ENCODE measurements at regions not wholly inside any gene's neighbourhood (a gene's known extent, or its start where the extent isn't known, plus 50 kb on each side); places are given as distances from the start of the nearest gene placed in this dataset.

DNA sequence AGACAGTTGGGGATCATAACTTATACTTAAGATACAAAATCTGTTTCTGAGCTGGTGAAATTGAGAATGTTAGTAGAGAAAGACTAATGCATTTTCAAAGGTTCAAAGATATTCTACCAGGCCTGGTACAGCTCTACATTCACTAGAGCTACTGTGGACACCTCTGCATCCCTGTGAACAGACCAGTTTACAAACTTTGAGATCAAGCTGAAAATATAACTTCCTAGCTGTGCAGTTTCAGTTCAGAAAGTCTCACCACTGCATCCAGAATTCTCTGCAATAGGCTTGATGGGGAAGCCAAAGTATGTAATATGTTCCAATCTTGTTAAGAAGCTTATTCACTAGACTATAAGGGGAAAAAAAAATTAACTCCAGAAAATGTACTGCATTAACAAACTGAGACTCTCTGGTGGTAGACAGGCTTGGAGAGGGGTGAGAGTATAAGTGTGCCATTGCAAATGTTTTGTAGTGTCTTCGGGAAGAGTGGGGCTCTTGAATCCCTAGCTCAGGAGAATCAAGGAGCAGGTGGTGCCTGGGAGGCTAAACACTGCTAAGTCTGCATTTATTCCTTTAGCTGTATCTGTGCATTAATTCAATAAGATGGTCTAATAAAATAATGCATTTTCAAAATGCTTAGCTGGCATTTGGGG lies 671.9 kb downstream of the NR2F1-AS1 start:
- ATAC-seq (ENCODE audit: low FRiP score): no peak
- TF ChIP-seq, protein P1, sequence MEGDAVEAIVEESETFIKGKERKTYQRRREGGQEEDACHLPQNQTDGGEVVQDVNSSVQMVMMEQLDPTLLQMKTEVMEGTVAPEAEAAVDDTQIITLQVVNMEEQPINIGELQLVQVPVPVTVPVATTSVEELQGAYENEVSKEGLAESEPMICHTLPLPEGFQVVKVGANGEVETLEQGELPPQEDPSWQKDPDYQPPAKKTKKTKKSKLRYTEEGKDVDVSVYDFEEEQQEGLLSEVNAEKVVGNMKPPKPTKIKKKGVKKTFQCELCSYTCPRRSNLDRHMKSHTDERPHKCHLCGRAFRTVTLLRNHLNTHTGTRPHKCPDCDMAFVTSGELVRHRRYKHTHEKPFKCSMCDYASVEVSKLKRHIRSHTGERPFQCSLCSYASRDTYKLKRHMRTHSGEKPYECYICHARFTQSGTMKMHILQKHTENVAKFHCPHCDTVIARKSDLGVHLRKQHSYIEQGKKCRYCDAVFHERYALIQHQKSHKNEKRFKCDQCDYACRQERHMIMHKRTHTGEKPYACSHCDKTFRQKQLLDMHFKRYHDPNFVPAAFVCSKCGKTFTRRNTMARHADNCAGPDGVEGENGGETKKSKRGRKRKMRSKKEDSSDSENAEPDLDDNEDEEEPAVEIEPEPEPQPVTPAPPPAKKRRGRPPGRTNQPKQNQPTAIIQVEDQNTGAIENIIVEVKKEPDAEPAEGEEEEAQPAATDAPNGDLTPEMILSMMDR (IDR thresholded peaks at IDR 0.05): no peak
- no peak for DNase-seq (ENCODE audit: low spot score)

DNA sequence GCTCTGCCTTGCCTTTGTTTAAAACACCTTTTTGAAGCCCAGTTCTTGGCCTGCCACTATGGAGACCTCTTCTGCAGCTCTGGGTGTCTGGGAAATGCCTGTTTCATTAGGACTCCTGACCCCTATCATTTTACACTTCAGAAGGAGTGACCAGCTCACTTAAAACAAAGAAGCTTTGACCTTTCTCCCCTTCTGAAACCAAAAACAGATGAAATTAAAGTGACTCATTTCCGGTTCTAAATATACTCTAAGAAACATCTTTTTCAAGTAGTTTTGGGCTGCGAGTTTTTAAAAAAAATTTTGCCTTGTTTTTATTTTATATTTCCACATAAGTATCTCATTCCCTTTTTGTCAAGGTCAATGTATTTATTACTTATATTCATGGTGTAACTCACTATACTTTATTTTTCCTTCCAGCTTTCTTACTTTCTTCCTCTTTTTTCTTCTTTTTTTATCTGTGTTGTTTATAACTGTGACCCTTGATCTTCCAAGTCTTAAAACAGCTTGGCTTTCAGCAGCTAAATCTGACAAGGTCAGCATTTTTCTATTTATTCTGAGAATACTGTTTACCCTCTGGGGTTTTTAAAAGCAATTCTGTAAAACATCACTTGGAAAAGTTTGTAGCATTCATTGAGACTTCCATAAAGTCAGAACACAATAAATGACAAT lies 672.9 kb downstream of the NR2F1-AS1 start:
- DNase-seq (ENCODE audit: low spot score) (no peak), ATAC-seq (ENCODE audit: low FRiP score) (no peak)
- TF ChIP-seq, protein P1 (IDR thresholded peaks at IDR 0.05): no peak

DNA sequence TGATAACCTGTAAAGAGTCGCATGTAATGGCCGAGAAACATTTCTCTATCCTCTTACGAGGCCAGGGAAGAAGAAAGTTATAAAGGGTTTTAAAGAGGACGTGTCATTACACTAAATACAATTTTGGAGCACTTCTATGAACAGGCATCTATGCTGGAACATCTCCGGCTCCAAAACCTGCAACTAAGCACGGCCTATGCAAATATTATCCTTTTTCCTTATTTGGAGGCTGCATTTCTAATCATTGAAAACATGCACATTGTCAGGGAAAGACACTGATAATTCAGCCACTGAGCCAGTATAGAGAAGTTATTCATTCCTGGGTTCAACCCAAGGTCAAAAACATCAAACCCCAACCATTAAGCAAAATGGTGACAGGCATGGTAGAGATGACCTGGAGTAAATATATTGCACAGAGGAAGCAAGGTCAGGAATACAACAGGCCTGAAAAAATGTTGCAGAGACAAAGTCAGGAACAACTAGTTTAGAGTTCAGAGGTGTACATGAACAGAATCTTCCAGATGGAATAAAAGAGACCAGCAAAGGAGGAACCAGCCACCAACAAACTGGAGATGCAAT lies 674.1 kb downstream of the NR2F1-AS1 start:
- DNase-seq (ENCODE audit: low spot score) (no peak), ATAC-seq (ENCODE audit: low FRiP score) (no peak)
- TF ChIP-seq, protein P1 (IDR thresholded peaks at IDR 0.05): no peak

DNA sequence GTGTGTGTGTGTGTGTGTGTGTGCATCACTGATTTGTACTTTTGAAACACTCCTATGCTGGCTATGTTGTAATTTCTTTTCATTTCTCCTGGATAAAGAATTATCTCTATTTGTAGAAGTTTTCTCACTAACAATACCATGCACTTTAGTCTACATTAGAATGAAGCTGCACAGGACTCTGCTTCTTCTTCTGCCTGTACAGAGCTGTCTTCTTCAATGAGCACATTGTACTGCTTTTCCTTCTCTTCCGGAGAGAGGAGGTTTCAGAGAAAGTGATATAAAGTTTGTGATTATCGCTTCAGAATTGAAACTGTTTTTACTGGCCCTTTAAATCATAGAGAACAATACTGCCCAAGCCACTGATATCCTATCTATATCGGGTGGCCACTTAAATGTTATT lies 677.0 kb downstream of the NR2F1-AS1 start:
- TF ChIP-seq, protein P1 (IDR thresholded peaks at IDR 0.05): no peak
- ATAC-seq (ENCODE audit: low FRiP score) (no peak), DNase-seq (ENCODE audit: low spot score) (no peak)

DNA sequence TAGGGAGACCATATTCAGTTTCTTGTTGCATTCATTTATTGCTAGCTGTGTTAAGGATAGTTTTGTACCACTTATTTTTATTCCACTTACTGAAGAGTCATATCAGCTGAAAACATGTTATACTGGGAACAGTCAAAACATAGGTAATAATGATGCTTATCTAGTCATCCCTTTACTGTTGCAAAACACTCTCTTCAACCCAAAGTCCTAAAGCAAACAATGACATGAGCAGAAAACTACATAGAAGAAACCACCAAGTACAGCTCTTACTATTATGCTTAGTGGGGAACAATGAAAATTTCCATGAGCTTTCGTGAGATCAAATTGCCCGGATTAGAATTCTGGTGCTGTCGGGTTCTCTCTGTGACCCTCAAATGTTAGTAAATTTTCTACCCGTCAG lies 681.4 kb downstream of the NR2F1-AS1 start:
- TF ChIP-seq, protein P1 (IDR thresholded peaks at IDR 0.05): no peak
- DNase-seq (ENCODE audit: low spot score) (no peak), ATAC-seq (ENCODE audit: low FRiP score) (no peak)

DNA sequence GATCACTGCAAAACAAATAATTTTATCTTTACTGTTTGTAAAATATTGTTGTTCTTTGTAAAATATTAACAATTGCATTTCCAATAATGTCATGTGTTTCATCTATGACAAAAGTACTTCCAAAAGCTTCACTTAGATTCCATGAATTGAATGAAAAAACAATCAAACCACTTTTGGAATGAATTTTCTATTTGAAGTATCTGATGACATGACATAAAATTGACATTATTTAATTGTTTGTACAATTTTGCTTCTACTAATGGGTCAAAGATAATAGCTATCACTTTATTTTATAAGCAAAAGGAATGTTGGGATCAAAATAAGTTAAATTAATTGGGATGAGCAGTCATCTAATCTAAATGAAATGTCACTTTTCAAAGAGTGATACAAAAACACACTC lies 684.3 kb downstream of the NR2F1-AS1 start:
- TF ChIP-seq, protein P1 (IDR thresholded peaks at IDR 0.05): no peak
- no peak for ATAC-seq (ENCODE audit: low FRiP score)

DNA sequence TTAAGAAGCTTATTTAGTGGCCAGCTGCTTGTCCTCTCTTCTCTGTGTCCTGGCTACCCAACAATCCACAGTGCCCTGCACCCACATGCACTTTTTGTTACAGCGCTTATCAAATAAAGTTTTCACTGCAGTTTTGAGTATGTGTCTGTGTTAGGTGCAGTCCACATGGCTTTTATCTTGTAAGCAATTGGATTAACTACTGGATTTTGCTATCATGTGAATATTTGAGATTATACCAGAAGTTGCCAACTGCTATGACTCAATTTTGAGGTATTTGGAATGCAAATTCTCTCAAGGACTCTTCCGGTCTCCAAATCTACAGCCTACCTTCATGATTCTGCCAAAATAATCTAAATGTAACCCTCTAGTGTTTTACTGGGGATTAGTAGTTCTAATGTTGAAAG lies 690.2 kb downstream of the NR2F1-AS1 start:
- no peak for DNase-seq (ENCODE audit: low spot score)
- ATAC-seq (ENCODE audit: low FRiP score): no peak
- TF ChIP-seq, protein P1 (IDR thresholded peaks at IDR 0.05): no peak

More for the DNA sequence above, 684.3 kb downstream of the NR2F1-AS1 start:
- DNase-seq (ENCODE audit: low spot score): no peak
